Neural cell (in vitro differentiated cells): ENCODE measurements at regions not wholly inside any gene's neighbourhood (a gene's known extent, or its start where the extent isn't known, plus 50 kb on each side); places are given as distances from the start of the nearest gene placed in this dataset.

Source experiments
- H2AFZ ChIP-seq: fragments of 200-600, 300-800 bp; sonication (generic), shearing (Covaris generic); 2 replicates; pipeline ENCODE4 v1.6.0; 2014; ENCODE audit warnings: low read depth, mild to moderate bottlenecking, antibody characterized with exemption, low read length, moderate library complexity
- H3F3A ChIP-seq: fragments of 200-600 bp; shearing (Covaris generic); 2 replicates; pipeline ENCODE4 v1.6.1; 2016; ENCODE audit warnings: mild to moderate bottlenecking, moderate library complexity, mixed read lengths, antibody characterized with exemption, low read length; ENCODE audit not compliant: insufficient read depth, poor library complexity, severe bottlenecking
- H3K27ac ChIP-seq: fragments of 200-600, 300-800 bp; sonication (generic), shearing (Covaris generic); 2 replicates; pipeline ENCODE4 v1.5.1; 2014; ENCODE audit warnings: mild to moderate bottlenecking, low read length, moderate library complexity
- H3K27me3 ChIP-seq: fragments of 300-800, 200-600 bp; sonication (generic), shearing (Covaris generic); 2 replicates; pipeline ENCODE4 v1.6.0; 2014; ENCODE audit warnings: mild to moderate bottlenecking, low read depth, low read length, moderate library complexity; ENCODE audit not compliant: insufficient read depth
- H3K36me3 ChIP-seq: fragments of 300-800, 200-600 bp; sonication (generic), shearing (Covaris generic); 2 replicates; pipeline ENCODE4 v1.5.1; 2014; ENCODE audit warnings: mild to moderate bottlenecking, antibody characterized with exemption, low read length, moderate library complexity; ENCODE audit not compliant: insufficient read depth
- H3K4me2 ChIP-seq: fragments of 300-800, 200-600 bp; sonication (generic), shearing (Covaris generic); 2 replicates; pipeline ENCODE4 v1.6.0; 2014; ENCODE audit warnings: mild to moderate bottlenecking, low read length
- H3K4me3 ChIP-seq: fragments of 300-800, 200-600 bp; sonication (generic), shearing (Covaris generic); 2 replicates; pipeline ENCODE4 v1.5.1; 2014; ENCODE audit warnings: mild to moderate bottlenecking, low read length, moderate library complexity
- H3K79me2 ChIP-seq: fragments of 200-600 bp; shearing (Covaris generic); replicated peaks from 2 replicates; pipeline ENCODE4 v1.6.0; 2014; ENCODE audit warnings: mild to moderate bottlenecking, low read length, moderate library complexity; ENCODE audit not compliant: insufficient read depth
- H3K9ac ChIP-seq: fragments of 300-800, 200-600 bp; sonication (generic), shearing (Covaris generic); 2 replicates; pipeline ENCODE4 v1.6.1; 2016; ENCODE audit warnings: mild to moderate bottlenecking, low read length, mixed read lengths
- H3K9me2 ChIP-seq: fragments of 200-600 bp; shearing (Covaris generic); 2 replicates; pipeline ENCODE4 v1.6.1; 2016; ENCODE audit warnings: mild to moderate bottlenecking, low read length, mixed read lengths; ENCODE audit not compliant: insufficient read depth
- H3K9me3 ChIP-seq: fragments of 200-600, 300-800 bp; sonication (generic), shearing (Covaris generic); 2 replicates; pipeline ENCODE4 v1.6.1; 2016; ENCODE audit warnings: mild to moderate bottlenecking, mixed run types, low read length, moderate library complexity, mixed read lengths
- H4K20me1 ChIP-seq: fragments of 200-600 bp; shearing (Covaris generic); 2 replicates; pipeline ENCODE4 v1.6.1; 2016; ENCODE audit warnings: mild to moderate bottlenecking, mixed run types; ENCODE audit not compliant: insufficient read depth
- EP300 ChIP-seq: fragments of 450-650 bp; conservative IDR thresholded peaks from 2 replicates; pipeline ENCODE4 v1.6.1; 2014; ENCODE audit warnings: antibody characterized with exemption, mild to moderate bottlenecking, moderate library complexity; ENCODE audit not compliant: poor library complexity, severe bottlenecking
- EZH2 ChIP-seq: fragments of 200-600, 300-800 bp; shearing (Covaris generic), sonication (generic); IDR thresholded peaks from 2 replicates; pipeline ENCODE4 v1.6.1; 2014; ENCODE audit warnings: antibody characterized with exemption, low read length, borderline replicate concordance, mild to moderate bottlenecking; ENCODE audit not compliant: insufficient read depth, poor library complexity, severe bottlenecking
- MXI1 ChIP-seq: fragments of 450-650 bp; conservative IDR thresholded peaks from 2 replicates; pipeline ENCODE4 v1.6.1; 2014; ENCODE audit warnings: antibody characterized with exemption, mild to moderate bottlenecking; ENCODE audit not compliant: poor library complexity, severe bottlenecking
- POLR2AphosphoS5 ChIP-seq: IDR thresholded peaks from 2 replicates; pipeline ENCODE4 v1.6.1; 2012
- RAD21 ChIP-seq: fragments of 450-650 bp; conservative IDR thresholded peaks from 2 replicates; pipeline ENCODE4 v1.6.1; 2014; ENCODE audit warnings: antibody characterized with exemption, mild to moderate bottlenecking, moderate library complexity
- SMC3 ChIP-seq: fragments of 450-650 bp; conservative IDR thresholded peaks from 2 replicates; pipeline ENCODE4 v1.6.1; 2014; ENCODE audit warnings: antibody characterized with exemption, mild to moderate bottlenecking, moderate library complexity; ENCODE audit not compliant: poor library complexity
- TAF1 ChIP-seq: IDR thresholded peaks from 2 replicates; pipeline ENCODE4 v1.6.1; 2012; ENCODE audit warnings: low read depth
- TF ChIP-seq, protein P1 (sequence below): IDR thresholded peaks from 2 replicates; pipeline ENCODE4 v1.6.1; 2012; ENCODE audit warnings: borderline replicate concordance
- TF ChIP-seq, protein P2 (sequence below): fragments of 450-650 bp; IDR thresholded peaks from 2 replicates; pipeline ENCODE4 v1.5.1; 2014; ENCODE audit warnings: antibody characterized with exemption, mild to moderate bottlenecking, moderate library complexity; ENCODE audit not compliant: poor library complexity, severe bottlenecking

DNA sequence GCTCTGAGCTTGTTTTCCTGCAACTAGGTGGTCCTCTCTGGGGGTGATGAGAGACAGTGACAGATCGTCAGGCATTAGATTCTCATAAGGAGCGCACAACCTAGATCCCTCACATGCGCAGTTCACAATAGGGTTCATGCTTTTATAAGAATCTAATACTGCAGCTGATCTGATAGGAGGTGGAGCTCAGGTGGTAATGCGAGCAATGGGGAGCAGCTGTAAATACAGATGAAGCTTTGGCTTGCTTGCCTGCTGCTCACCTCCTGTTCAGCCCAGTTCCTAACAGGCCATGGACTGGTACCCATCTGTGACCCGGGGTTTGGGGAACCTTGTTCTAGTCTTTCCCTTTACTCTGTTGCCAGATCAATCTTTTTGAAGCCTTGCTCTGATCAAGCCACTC is 89.5 kb upstream of the POU5F2 start:
- Histone ChIP-seq H3K27me3 (no peaks in the 10 kb centered on the region), H3K79me2 (no peaks in the 10 kb centered on the region), H3K4me2 (no peak overlapping the region), H2AFZ (no peak overlapping the region), H3K27ac (no peak overlapping the region), H3F3A (no peaks in the 10 kb centered on the region), H3K36me3 (no peaks in the 10 kb centered on the region), H3K9me2 (no peaks in the 10 kb centered on the region), H3K4me3 (no peak overlapping the region), H4K20me1 (no peaks in the 10 kb centered on the region), H3K9ac (no peak overlapping the region), H3K9me3 (no peaks in the 10 kb centered on the region)
- TF ChIP-seq MXI1 = no peak
- TF ChIP-seq, protein P1, sequence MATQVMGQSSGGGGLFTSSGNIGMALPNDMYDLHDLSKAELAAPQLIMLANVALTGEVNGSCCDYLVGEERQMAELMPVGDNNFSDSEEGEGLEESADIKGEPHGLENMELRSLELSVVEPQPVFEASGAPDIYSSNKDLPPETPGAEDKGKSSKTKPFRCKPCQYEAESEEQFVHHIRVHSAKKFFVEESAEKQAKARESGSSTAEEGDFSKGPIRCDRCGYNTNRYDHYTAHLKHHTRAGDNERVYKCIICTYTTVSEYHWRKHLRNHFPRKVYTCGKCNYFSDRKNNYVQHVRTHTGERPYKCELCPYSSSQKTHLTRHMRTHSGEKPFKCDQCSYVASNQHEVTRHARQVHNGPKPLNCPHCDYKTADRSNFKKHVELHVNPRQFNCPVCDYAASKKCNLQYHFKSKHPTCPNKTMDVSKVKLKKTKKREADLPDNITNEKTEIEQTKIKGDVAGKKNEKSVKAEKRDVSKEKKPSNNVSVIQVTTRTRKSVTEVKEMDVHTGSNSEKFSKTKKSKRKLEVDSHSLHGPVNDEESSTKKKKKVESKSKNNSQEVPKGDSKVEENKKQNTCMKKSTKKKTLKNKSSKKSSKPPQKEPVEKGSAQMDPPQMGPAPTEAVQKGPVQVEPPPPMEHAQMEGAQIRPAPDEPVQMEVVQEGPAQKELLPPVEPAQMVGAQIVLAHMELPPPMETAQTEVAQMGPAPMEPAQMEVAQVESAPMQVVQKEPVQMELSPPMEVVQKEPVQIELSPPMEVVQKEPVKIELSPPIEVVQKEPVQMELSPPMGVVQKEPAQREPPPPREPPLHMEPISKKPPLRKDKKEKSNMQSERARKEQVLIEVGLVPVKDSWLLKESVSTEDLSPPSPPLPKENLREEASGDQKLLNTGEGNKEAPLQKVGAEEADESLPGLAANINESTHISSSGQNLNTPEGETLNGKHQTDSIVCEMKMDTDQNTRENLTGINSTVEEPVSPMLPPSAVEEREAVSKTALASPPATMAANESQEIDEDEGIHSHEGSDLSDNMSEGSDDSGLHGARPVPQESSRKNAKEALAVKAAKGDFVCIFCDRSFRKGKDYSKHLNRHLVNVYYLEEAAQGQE = no peak
- TF ChIP-seq, protein P2, sequence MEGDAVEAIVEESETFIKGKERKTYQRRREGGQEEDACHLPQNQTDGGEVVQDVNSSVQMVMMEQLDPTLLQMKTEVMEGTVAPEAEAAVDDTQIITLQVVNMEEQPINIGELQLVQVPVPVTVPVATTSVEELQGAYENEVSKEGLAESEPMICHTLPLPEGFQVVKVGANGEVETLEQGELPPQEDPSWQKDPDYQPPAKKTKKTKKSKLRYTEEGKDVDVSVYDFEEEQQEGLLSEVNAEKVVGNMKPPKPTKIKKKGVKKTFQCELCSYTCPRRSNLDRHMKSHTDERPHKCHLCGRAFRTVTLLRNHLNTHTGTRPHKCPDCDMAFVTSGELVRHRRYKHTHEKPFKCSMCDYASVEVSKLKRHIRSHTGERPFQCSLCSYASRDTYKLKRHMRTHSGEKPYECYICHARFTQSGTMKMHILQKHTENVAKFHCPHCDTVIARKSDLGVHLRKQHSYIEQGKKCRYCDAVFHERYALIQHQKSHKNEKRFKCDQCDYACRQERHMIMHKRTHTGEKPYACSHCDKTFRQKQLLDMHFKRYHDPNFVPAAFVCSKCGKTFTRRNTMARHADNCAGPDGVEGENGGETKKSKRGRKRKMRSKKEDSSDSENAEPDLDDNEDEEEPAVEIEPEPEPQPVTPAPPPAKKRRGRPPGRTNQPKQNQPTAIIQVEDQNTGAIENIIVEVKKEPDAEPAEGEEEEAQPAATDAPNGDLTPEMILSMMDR = no peak
- no peak for TF ChIP-seq EZH2
- no peak for TF ChIP-seq TAF1
- no peak for TF ChIP-seq RAD21
- TF ChIP-seq EP300 = no peak
- no peak for TF ChIP-seq POLR2AphosphoS5
- no peak for TF ChIP-seq SMC3

DNA sequence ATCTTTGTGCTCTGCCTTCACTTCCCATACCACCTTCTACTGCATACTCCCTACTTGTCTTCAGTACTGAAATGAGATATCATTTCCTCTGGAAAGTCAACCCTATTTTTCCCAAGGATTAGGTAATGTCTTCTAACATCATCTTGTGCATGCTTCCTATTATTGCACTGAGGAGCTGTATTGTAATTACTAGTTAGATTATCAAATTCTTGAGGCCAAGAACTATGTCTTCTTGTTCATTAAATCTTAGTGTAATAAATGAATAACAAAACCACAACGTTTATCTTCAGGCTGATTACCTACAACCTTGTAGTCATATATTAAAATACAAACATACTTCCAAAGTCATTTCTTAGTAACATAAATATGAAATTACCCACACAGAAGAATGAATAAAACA is 87.9 kb upstream of the POU5F2 start:
- no peaks in the 10 kb centered on the region for H3F3A ChIP-seq
- no peaks in the 10 kb centered on the region for H3K36me3 ChIP-seq
- H3K4me2 ChIP-seq = no peak overlapping the region
- no peak overlapping the region for H3K27ac ChIP-seq
- H2AFZ ChIP-seq = no peak overlapping the region
- H3K27me3 ChIP-seq = no peaks in the 10 kb centered on the region
- H3K9me3 ChIP-seq = no peaks in the 10 kb centered on the region
- no peaks in the 10 kb centered on the region for H4K20me1 ChIP-seq
- no peak overlapping the region for H3K4me3 ChIP-seq
- no peaks in the 10 kb centered on the region for H3K9me2 ChIP-seq
- TF ChIP-seq MXI1 (no peak), EP300 (no peak), RAD21 (no peak), EZH2 (no peak), SMC3 (no peak), TAF1 (no peak), POLR2AphosphoS5 (no peak)
- TF ChIP-seq, protein P2 = no peak
- TF ChIP-seq, protein P1 = no peak
- H3K9ac ChIP-seq = no peak overlapping the region
- no peaks in the 10 kb centered on the region for H3K79me2 ChIP-seq
